NB4 (cell line): ENCODE measurements at regions not wholly inside any gene's neighbourhood (a gene's known extent, or its start where the extent isn't known, plus 50 kb on each side); places are given as distances from the start of the nearest gene placed in this dataset.

Experiments
- DNase-seq: peaks from one replicate; pipeline ENCODE4 v3.0.0; 2010; ENCODE audit warnings: low read depth
- H3K4me3 ChIP-seq: one replicate; pipeline ENCODE4 v1.5.1; 2011; ENCODE audit warnings: mild to moderate bottlenecking, low read depth, low read length, moderate library complexity
- MAX ChIP-seq: IDR thresholded peaks from 2 replicates; pipeline ENCODE4 v1.6.1; 2011; ENCODE audit warnings: low read depth, low read length
- MYC ChIP-seq: IDR thresholded peaks from 2 replicates; pipeline ENCODE4 v1.6.1; 2011; ENCODE audit warnings: low read depth, low read length
- POLR2A ChIP-seq: IDR thresholded peaks from 2 replicates; pipeline ENCODE4 v1.6.1; 2011; ENCODE audit warnings: mild to moderate bottlenecking; ENCODE audit not compliant: insufficient read length; ENCODE audit errors: extremely low read depth
- TF ChIP-seq, protein P1 (sequence below): IDR thresholded peaks from one replicate; pipeline ENCODE4 v1.5.1; 2012; ENCODE audit warnings: low read depth, low read length

DNA sequence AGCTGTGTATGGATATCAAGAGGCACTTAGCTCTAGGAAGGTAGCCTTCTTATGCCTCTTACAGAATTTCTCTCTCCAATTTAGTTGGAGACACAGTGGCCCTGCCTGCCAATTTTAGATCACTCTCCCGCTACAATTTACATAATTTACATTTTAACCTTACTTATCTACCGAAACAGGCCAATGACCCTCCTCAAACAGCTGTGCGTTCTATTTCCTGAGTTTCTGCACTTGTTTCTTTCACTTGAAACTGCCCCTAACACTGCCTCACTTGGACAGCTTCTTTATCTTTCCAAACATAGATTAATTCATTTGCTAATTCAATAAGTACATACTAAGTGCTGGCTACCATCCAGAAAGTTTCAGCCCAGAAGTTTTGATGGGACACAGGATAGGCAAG is 52.9 kb upstream of the HDDC2 start:
- no peak for DNase-seq
- TF ChIP-seq POLR2A, result no peak
- TF ChIP-seq MYC, result no peak
- TF ChIP-seq, protein P1, sequence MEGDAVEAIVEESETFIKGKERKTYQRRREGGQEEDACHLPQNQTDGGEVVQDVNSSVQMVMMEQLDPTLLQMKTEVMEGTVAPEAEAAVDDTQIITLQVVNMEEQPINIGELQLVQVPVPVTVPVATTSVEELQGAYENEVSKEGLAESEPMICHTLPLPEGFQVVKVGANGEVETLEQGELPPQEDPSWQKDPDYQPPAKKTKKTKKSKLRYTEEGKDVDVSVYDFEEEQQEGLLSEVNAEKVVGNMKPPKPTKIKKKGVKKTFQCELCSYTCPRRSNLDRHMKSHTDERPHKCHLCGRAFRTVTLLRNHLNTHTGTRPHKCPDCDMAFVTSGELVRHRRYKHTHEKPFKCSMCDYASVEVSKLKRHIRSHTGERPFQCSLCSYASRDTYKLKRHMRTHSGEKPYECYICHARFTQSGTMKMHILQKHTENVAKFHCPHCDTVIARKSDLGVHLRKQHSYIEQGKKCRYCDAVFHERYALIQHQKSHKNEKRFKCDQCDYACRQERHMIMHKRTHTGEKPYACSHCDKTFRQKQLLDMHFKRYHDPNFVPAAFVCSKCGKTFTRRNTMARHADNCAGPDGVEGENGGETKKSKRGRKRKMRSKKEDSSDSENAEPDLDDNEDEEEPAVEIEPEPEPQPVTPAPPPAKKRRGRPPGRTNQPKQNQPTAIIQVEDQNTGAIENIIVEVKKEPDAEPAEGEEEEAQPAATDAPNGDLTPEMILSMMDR, result no peak
- TF ChIP-seq MAX, result no peak
- H3K4me3 ChIP-seq, result no peak overlapping the region

DNA sequence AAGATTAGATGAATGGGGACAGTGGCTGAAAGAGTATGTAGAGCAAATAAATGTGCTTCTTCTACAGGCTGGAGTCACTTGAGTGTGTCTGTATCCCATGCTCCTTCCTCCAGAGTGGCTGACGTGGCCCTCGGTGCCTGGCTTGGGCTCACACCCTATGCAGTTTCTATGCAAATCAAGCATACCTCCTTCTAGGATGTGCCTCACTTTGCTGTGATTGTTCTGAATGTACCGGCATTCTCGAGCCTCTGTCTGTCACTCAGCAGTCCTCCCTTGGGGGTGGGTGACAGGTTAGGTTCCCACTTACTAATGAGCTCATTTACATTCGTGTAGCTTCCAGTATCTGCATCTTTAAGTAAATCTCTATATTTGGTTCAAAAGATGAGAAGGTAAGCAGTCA is 55.1 kb upstream of the HDDC2 start:
- TF ChIP-seq POLR2A, result no peak
- no peak overlapping the region for H3K4me3 ChIP-seq
- DNase-seq, result no peak

GRCh38 chr6:125357515-125358256 is 55.9 kb upstream of the HDDC2 start:
- TF ChIP-seq MAX, result no peak
- no peak for TF ChIP-seq POLR2A
- TF ChIP-seq, protein P1, result no peak
- no peak for TF ChIP-seq MYC
- no peak overlapping the region for H3K4me3 ChIP-seq
- no peak for DNase-seq

DNA sequence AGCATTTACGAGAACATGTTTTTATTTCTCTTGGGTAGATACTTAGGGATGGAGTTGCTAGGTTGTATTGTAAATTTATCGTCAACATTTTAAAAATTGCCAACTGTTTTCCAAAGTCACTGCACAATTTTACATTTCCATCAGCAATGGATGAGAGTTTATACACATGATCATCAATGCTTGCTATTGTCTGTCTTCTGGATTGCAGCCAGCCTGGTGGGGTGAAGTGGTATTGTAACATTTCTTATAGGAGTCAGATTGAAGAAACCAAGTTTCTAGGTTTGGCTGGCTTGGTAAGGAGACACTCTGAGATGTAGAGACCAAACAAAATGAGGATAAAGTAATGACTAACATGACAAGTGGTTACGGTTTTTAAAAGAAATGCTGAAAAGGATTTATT is 57.1 kb upstream of the HDDC2 start:
- no peak overlapping the region for H3K4me3 ChIP-seq
- DNase-seq, result no peak
- TF ChIP-seq POLR2A (no peak), MYC (no peak), MAX (no peak)
- TF ChIP-seq, protein P1, result no peak

DNA sequence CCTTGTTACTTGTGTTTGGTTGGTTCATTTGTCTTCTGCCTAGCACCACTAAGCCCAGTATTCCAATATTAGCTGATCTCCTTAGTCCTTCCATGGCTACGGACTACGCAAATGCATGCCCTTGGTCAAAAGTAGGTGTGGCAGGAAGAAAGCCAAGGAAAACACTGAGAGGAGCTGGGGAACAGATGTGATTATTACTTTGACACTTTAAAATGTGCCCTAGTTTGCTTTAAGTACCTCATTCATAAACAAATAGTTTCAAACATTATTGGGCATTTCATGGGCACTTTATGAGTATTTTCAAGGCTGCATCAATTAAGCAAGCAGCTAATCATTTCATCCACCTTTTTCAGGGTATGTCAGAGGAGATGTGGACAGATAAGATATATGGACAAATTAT is 60.1 kb upstream of the HDDC2 start:
- no peak for DNase-seq
- TF ChIP-seq, protein P1, result no peak
- TF ChIP-seq POLR2A (no peak), MYC (no peak), MAX (no peak)

DNA sequence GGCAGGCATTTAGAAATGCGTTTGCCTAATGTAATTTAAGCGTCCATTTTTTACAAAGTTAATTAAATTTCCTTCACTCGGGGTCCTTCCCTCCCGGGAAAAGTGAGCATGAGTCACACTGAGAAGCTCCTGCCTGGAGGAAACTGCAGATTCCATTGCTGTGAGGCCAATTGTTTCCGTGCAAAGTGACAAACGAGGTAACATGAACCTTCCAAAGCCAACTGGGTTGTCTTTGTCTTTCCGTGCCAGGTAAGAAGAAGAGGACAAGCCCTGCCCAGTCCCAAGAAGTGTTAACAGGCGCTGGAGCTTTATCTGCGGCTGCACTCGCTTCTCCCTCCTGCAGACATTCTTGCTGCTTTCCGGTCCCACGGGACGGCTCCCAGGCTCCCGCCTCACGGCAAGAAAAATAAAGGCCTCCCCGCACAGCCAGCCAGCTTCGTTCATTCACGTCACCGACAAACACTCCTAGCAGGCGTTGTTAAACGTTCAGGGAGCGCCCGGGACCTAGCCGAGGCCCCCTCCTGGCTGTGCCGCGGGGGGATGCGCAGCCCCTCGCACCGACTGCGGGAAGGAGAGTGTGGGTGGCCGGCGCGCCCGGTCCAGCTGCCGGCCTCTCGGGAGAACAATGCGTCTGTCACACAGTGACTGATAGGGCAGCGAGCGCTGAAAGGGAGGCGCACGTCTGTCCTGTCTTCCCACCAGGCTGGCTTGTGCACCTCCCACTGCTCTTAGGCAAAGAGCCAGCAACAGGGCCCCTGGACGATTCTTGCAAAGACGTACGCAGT is 61.5 kb upstream of the HDDC2 start:
- peak; percentile 21 for DNase-seq
- TF ChIP-seq MYC (no peak), POLR2A (no peak), MAX (no peak)
- TF ChIP-seq, protein P1, result no peak
- no peak overlapping the region for H3K4me3 ChIP-seq

More for the DNA sequence above, 60.1 kb upstream of the HDDC2 start:
- H3K4me3 ChIP-seq, result no peak overlapping the region
